Neural progenitor cell (in vitro differentiated cells): ENCODE measurements at regions not wholly inside any gene's neighbourhood (a gene's known extent, or its start where the extent isn't known, plus 50 kb on each side); places are given as distances from the start of the nearest gene placed in this dataset.

Source experiments
- DNase-seq: peaks from one replicate; pipeline ENCODE4 v3.0.0-alpha.2; 2016; ENCODE audit warnings: low spot score
- H2AFZ ChIP-seq: fragments of 200-600 bp; sonication (generic); replicated peaks from 2 replicates; pipeline ENCODE4 v1.6.1; 2016; ENCODE audit warnings: antibody characterized with exemption
- H3F3A ChIP-seq: fragments of 200-600 bp; sonication (generic); 2 replicates; pipeline ENCODE4 v1.6.1; 2016; ENCODE audit warnings: antibody characterized with exemption, low read depth
- H3K27ac ChIP-seq: fragments of 200-600 bp; sonication (generic); 2 replicates; pipeline ENCODE4 v1.5.1; 2016; ENCODE audit warnings: mild to moderate bottlenecking
- H3K27me3 ChIP-seq: fragments of 200-600 bp; sonication (generic); 2 replicates; pipeline ENCODE4 v1.6.1; 2016; ENCODE audit warnings: mild to moderate bottlenecking, moderate library complexity
- H3K36me3 ChIP-seq: fragments of 200-600 bp; sonication (generic); 2 replicates; pipeline ENCODE4 v1.5.1; 2016
- H3K4me1 ChIP-seq: fragments of 200-600 bp; sonication (generic); 2 replicates; pipeline ENCODE4 v1.6.1; 2016; ENCODE audit warnings: mixed run types
- H3K4me2 ChIP-seq: fragments of 200-600 bp; sonication (generic); 2 replicates; pipeline ENCODE4 v1.6.1; 2016
- H3K4me3 ChIP-seq: fragments of 200-600 bp; sonication (generic); 2 replicates; pipeline ENCODE4 v1.5.1; 2016
- H3K79me2 ChIP-seq: fragments of 200-600 bp; sonication (generic); 2 replicates; pipeline ENCODE4 v1.6.1; 2016; ENCODE audit warnings: low read depth
- H3K9ac ChIP-seq: fragments of 200-600 bp; sonication (generic); 2 replicates; pipeline ENCODE4 v1.6.1; 2016
- H3K9me3 ChIP-seq: fragments of 200-600 bp; sonication (generic); 2 replicates; pipeline ENCODE4 v1.5.1; 2016; ENCODE audit warnings: low read depth
- H4K20me1 ChIP-seq: fragments of 200-600 bp; sonication (generic); 2 replicates; pipeline ENCODE4 v1.6.1; 2016; ENCODE audit warnings: low read depth
- H3K27ac Mint-ChIP-seq: 3 replicates; pipeline ENCODE4 v1.8.0; 2021; ENCODE audit warnings: mixed read lengths
- H3K27me3 Mint-ChIP-seq: 2 replicates; pipeline ENCODE4 v1.8.0; 2022; ENCODE audit warnings: low read depth, mild to moderate bottlenecking, inconsistent platforms, moderate library complexity, mixed read lengths; ENCODE audit not compliant: insufficient read depth
- H3K36me3 Mint-ChIP-seq: 3 replicates; pipeline ENCODE4 v1.8.0; 2021; ENCODE audit warnings: mixed read lengths
- H3K4me1 Mint-ChIP-seq: 3 replicates; pipeline ENCODE4 v1.8.0; 2021; ENCODE audit warnings: mixed read lengths
- H3K4me3 Mint-ChIP-seq: 3 replicates; pipeline ENCODE4 v1.8.0; 2021; ENCODE audit warnings: mild to moderate bottlenecking, moderate library complexity, mixed read lengths
- H3K9me3 Mint-ChIP-seq: 3 replicates; pipeline ENCODE4 v1.8.0; 2020; ENCODE audit warnings: mixed read lengths
- EZH2 ChIP-seq: fragments of 200-600 bp; sonication (generic); IDR thresholded peaks from 2 replicates; pipeline ENCODE4 v1.6.1; 2017; ENCODE audit warnings: antibody characterized with exemption, mild to moderate bottlenecking, moderate library complexity
- EZH2phosphoT487 ChIP-seq: fragments of 200-600 bp; sonication (generic); IDR thresholded peaks from 2 replicates; pipeline ENCODE4 v1.6.1; 2017; ENCODE audit warnings: antibody characterized with exemption
- TF ChIP-seq, protein P1 (sequence below): fragments of 200-600 bp; sonication (generic); IDR thresholded peaks from 2 replicates; pipeline ENCODE4 v1.5.1; 2017; ENCODE audit warnings: antibody characterized with exemption, mild to moderate bottlenecking

DNA sequence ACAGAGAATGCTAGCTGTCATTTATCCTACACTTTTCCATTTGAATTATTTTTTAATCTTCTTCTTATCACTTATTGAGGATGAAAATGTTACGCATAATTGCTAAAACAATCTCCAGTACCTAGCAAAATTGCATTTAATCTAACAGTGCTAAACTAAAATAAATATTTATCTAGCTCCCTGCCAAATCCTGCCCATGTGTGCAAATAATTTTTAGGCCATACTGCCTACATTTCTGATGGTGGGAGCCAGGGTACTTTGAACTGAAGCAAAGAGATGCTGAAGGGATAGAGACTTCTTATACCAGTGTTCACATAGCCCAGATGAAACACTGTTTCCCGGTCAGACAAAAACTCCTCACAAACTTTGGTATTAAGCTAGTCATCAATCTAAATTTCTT is 1268.7 kb upstream of the PCDH20 start:
- Histone ChIP-seq H3K27ac (no peak overlapping the region), H3K27me3 (no peaks in the 10 kb centered on the region), H3K4me1 (no peaks in the 10 kb centered on the region), H3K79me2 (no peaks in the 10 kb centered on the region), H3K4me2 (no peak overlapping the region), H3K9ac (no peak overlapping the region), H3F3A (no peaks in the 10 kb centered on the region), H3K9me3 (no peaks in the 10 kb centered on the region), H4K20me1 (no peaks in the 10 kb centered on the region), H3K4me3 (no peak overlapping the region), H3K36me3 (no peaks in the 10 kb centered on the region), H2AFZ (peak overlapping the region; percentile 78)
- no peak overlapping the region for H3K4me3 Mint-ChIP-seq
- H3K27me3 Mint-ChIP-seq, result no peaks in the 10 kb centered on the region
- DNase-seq, result no peak
- no peak overlapping the region for H3K27ac Mint-ChIP-seq
- TF ChIP-seq EZH2phosphoT487, result no peak
- no peaks in the 10 kb centered on the region for H3K4me1 Mint-ChIP-seq
- H3K36me3 Mint-ChIP-seq, result no peaks in the 10 kb centered on the region
- no peaks in the 10 kb centered on the region for H3K9me3 Mint-ChIP-seq

DNA sequence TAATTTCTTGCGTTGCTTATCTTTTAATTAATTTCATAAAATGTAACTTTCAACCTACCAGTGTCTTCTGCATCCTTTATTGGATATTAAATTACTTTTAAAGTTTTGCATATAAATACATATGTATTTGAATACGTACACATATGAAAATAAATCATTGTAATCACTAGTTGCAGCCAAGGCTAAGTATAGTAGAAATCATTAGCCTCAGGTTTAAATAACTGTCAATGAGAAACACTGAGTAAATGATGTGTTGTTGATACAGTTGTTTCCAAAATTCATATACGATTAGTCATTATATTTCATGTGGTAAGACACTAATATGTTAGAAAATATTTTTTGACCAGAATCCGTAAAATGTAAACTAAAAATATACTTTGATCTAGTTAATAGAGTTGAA is 1267.1 kb upstream of the PCDH20 start:
- no peak overlapping the region for H2AFZ ChIP-seq

DNA sequence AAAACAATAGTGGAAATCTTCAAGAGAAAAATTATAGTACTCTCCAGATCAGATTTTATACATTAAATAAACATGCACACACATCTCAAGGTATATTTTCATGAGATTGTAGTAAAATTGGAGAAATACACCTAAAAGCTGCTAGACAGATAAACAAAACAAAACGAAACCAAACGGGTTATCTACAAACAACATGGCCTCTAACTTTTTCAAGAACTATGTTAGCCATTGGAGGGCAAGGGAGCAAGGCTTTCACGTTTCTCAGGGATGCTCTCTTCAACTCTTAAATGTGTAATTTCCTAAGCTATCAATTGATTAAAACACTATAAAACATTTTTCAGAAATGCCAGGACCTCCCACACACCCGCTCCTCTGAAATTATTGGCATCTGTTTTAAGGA is 1262.4 kb upstream of the PCDH20 start:
- TF ChIP-seq, protein P1, sequence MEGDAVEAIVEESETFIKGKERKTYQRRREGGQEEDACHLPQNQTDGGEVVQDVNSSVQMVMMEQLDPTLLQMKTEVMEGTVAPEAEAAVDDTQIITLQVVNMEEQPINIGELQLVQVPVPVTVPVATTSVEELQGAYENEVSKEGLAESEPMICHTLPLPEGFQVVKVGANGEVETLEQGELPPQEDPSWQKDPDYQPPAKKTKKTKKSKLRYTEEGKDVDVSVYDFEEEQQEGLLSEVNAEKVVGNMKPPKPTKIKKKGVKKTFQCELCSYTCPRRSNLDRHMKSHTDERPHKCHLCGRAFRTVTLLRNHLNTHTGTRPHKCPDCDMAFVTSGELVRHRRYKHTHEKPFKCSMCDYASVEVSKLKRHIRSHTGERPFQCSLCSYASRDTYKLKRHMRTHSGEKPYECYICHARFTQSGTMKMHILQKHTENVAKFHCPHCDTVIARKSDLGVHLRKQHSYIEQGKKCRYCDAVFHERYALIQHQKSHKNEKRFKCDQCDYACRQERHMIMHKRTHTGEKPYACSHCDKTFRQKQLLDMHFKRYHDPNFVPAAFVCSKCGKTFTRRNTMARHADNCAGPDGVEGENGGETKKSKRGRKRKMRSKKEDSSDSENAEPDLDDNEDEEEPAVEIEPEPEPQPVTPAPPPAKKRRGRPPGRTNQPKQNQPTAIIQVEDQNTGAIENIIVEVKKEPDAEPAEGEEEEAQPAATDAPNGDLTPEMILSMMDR, result no peak
- TF ChIP-seq EZH2phosphoT487 (no peak), EZH2 (no peak)
- H3K4me3 Mint-ChIP-seq, result no peak overlapping the region
- Histone ChIP-seq H3K4me2 (no peak overlapping the region), H3K27me3 (no peaks in the 10 kb centered on the region), H3K27ac (no peak overlapping the region), H3K9me3 (no peaks in the 10 kb centered on the region), H3K4me1 (no peaks in the 10 kb centered on the region), H3K9ac (no peak overlapping the region), H2AFZ (no peak overlapping the region), H3K36me3 (no peaks in the 10 kb centered on the region), H3K79me2 (no peaks in the 10 kb centered on the region), H3F3A (no peaks in the 10 kb centered on the region), H4K20me1 (no peaks in the 10 kb centered on the region), H3K4me3 (no peak overlapping the region)
- H3K9me3 Mint-ChIP-seq, result no peaks in the 10 kb centered on the region
- no peak for DNase-seq
- H3K36me3 Mint-ChIP-seq, result no peaks in the 10 kb centered on the region
- H3K27me3 Mint-ChIP-seq, result no peaks in the 10 kb centered on the region
- no peak overlapping the region for H3K27ac Mint-ChIP-seq
- H3K4me1 Mint-ChIP-seq, result no peaks in the 10 kb centered on the region

More for the DNA sequence above, 1267.1 kb upstream of the PCDH20 start:
- no peak overlapping the region for H3K27ac ChIP-seq
- Mint-ChIP-seq H3K4me1 (no peaks in the 10 kb centered on the region), H3K9me3 (no peaks in the 10 kb centered on the region), H3K4me3 (no peak overlapping the region), H3K27ac (no peak overlapping the region), H3K27me3 (no peaks in the 10 kb centered on the region), H3K36me3 (no peaks in the 10 kb centered on the region)
- no peaks in the 10 kb centered on the region for H3K36me3 ChIP-seq
- TF ChIP-seq EZH2phosphoT487 (no peak), EZH2 (no peak)
- TF ChIP-seq, protein P1, result no peak
- H3K4me2 ChIP-seq, result no peak overlapping the region
- H3K4me3 ChIP-seq, result no peak overlapping the region
- no peaks in the 10 kb centered on the region for H3K9me3 ChIP-seq
- H3K79me2 ChIP-seq, result no peaks in the 10 kb centered on the region
- H3K27me3 ChIP-seq, result no peaks in the 10 kb centered on the region
- H3K9ac ChIP-seq, result no peak overlapping the region
- H3F3A ChIP-seq, result no peaks in the 10 kb centered on the region
- no peak for DNase-seq
- H4K20me1 ChIP-seq, result no peaks in the 10 kb centered on the region
- no peaks in the 10 kb centered on the region for H3K4me1 ChIP-seq

DNA sequence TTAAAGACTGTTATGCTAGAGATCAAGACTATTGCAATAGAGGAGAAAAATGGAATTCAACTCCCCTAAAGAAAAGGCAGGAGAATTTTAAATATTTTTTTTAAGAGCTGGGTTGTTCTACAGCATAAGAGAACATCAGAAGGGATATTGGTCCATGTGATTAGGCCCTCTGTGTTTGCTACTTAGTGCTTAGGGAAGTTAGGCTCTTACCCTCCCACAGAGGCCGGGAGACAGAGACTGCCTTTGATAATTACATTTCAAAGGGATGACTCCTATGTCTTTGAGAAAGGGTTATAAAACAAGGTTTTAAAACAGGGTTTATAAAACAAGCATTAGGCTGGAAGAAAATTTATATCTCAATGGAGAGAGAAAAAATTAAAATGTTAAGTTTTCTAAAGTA is 1248.1 kb upstream of the PCDH20 start:
- H3K27ac Mint-ChIP-seq, result no peak overlapping the region
- H4K20me1 ChIP-seq, result no peaks in the 10 kb centered on the region
- H3K4me2 ChIP-seq, result no peak overlapping the region
- H3K4me3 Mint-ChIP-seq, result no peak overlapping the region
- H3F3A ChIP-seq, result no peaks in the 10 kb centered on the region
- H3K4me1 ChIP-seq, result peaks cover 6% of the 10 kb centered on the region
- H3K9me3 Mint-ChIP-seq, result no peaks in the 10 kb centered on the region
- no peak overlapping the region for H2AFZ ChIP-seq
- no peaks in the 10 kb centered on the region for H3K9me3 ChIP-seq
- H3K36me3 ChIP-seq, result no peaks in the 10 kb centered on the region
- H3K27me3 Mint-ChIP-seq, result no peaks in the 10 kb centered on the region
- H3K9ac ChIP-seq, result no peak overlapping the region
- no peaks in the 10 kb centered on the region for H3K27me3 ChIP-seq
- H3K79me2 ChIP-seq, result no peaks in the 10 kb centered on the region
- no peak overlapping the region for H3K4me3 ChIP-seq
- no peaks in the 10 kb centered on the region for H3K36me3 Mint-ChIP-seq
- peak; percentile 16 for DNase-seq
- TF ChIP-seq EZH2 (no peak), EZH2phosphoT487 (no peak)
- TF ChIP-seq, protein P1, result no peak
- peaks cover 3% of the 10 kb centered on the region for H3K4me1 Mint-ChIP-seq
- no peak overlapping the region for H3K27ac ChIP-seq
